ENCODE measurements at regions not wholly inside any gene's neighbourhood (a gene's known extent, or its start where the extent isn't known, plus 50 kb on each side); places are given as distances from the start of the nearest gene placed in this dataset.

DNA sequence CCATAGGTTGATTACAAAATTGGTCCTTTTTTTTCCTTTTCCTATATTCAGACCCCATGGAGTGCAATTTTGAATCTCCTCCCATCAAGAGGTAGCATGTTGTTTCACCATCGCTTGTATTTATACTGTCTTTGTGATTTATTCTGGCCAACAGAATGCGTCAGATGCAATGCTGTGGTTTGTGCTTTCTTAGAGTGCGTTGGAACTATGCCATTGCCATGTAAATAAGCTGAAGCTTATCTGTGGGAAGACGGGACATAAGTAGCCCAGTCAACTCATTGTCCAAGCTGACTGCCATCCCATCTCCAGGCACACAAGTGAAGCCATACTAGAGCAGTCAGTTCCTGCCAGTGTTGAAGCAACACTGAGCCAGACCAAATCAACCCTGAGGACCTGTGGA lies 1339.3 kb upstream of the GOT2 start:
- intact Hi-C loops (cut with micrococcal nuclease; ENCODE audit: unreplicated experiment): no loop called here
- in situ Hi-C loops (cut with HindIII; ENCODE audit: extremely low pct_ligation_motif_present, low pct_unique_long_range_greater_than_20kb): no loop called here
- Histone ChIP-seq H3K4me1 (ENCODE audit: insufficient read depth, low read length) (no peaks in the 10 kb centered on the region), H3K27me3 (ENCODE audit: control insufficient read depth in 1 of 2, insufficient read depth in 2 of 2, low read length in 2 of 2) (peaks cover 0 to 1% of the 10 kb centered on the region in 2 experiments; a peak in 1 of 5 replicates), H4K20me1 (ENCODE audit: insufficient read depth, low read length) (no peaks in the 10 kb centered on the region), H3K4me3 (replicated peaks in 1 of 3; ENCODE audit: insufficient read depth in 1 of 3, low read depth in 2 of 3, low read length in 3 of 3) (no peak overlapping the region), H3K36me3 (replicated peaks in 1 of 2; ENCODE audit: control insufficient read depth in 1 of 2, insufficient read depth in 2 of 2, low read length in 2 of 2) (no peaks in the 10 kb centered on the region), H3K27ac (ENCODE audit: extremely low read length, insufficient read depth, low read length) (no peak overlapping the region), H3K4me2 (ENCODE audit: low read depth, low read length) (no peak overlapping the region), H3K9ac (ENCODE audit: insufficient read depth, low read depth, low read length) (no peak overlapping the region), H3K9me3 (ENCODE audit: low read length) (peaks cover 48% of the 10 kb centered on the region), H3K79me2 (ENCODE audit: insufficient read depth, low read length) (no peaks in the 10 kb centered on the region), H2AFZ (ENCODE audit: low read length) (no peak overlapping the region)
- POLR2A ChIA-PET: no interaction called here
- DNase-seq (ENCODE audit: low spot score): no peak
- CTCF ChIA-PET (ENCODE audit: low intra/inter-chr PET ratio, low total read pairs): no interaction called here
- no peak for ATAC-seq
- BruUV-seq (replicated peaks): no TSS peak
- WGBS (ENCODE audit: low lambda C conversion rate): 1% methylated on average over 4 of the region's 4 CpGs
- FAIRE-seq: no peak
- TF ChIP-seq, protein P1, sequence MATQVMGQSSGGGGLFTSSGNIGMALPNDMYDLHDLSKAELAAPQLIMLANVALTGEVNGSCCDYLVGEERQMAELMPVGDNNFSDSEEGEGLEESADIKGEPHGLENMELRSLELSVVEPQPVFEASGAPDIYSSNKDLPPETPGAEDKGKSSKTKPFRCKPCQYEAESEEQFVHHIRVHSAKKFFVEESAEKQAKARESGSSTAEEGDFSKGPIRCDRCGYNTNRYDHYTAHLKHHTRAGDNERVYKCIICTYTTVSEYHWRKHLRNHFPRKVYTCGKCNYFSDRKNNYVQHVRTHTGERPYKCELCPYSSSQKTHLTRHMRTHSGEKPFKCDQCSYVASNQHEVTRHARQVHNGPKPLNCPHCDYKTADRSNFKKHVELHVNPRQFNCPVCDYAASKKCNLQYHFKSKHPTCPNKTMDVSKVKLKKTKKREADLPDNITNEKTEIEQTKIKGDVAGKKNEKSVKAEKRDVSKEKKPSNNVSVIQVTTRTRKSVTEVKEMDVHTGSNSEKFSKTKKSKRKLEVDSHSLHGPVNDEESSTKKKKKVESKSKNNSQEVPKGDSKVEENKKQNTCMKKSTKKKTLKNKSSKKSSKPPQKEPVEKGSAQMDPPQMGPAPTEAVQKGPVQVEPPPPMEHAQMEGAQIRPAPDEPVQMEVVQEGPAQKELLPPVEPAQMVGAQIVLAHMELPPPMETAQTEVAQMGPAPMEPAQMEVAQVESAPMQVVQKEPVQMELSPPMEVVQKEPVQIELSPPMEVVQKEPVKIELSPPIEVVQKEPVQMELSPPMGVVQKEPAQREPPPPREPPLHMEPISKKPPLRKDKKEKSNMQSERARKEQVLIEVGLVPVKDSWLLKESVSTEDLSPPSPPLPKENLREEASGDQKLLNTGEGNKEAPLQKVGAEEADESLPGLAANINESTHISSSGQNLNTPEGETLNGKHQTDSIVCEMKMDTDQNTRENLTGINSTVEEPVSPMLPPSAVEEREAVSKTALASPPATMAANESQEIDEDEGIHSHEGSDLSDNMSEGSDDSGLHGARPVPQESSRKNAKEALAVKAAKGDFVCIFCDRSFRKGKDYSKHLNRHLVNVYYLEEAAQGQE (IDR thresholded peaks at IDR 0.05; ENCODE audit: borderline replicate concordance in 1 of 2, low read depth in 1 of 2, low read length in 2 of 2): no peak
- TF ChIP-seq, protein P2, sequence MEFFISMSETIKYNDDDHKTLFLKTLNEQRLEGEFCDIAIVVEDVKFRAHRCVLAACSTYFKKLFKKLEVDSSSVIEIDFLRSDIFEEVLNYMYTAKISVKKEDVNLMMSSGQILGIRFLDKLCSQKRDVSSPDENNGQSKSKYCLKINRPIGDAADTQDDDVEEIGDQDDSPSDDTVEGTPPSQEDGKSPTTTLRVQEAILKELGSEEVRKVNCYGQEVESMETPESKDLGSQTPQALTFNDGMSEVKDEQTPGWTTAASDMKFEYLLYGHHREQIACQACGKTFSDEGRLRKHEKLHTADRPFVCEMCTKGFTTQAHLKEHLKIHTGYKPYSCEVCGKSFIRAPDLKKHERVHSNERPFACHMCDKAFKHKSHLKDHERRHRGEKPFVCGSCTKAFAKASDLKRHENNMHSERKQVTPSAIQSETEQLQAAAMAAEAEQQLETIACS (CRISPR knock-in tag; IDR thresholded peaks at IDR 0.05): no peak
- no peak for TF ChIP-seq ZHX1 (CRISPR knock-in tag; IDR thresholded peaks at IDR 0.05; ENCODE audit: low read depth)
- no peak for TF ChIP-seq HOXA5 (CRISPR knock-in tag; IDR thresholded peaks at IDR 0.05)
- no peak for TF ChIP-seq ZNF772 (CRISPR knock-in tag; IDR thresholded peaks at IDR 0.05)
- no peak for TF ChIP-seq ZBTB44 (CRISPR knock-in tag; IDR thresholded peaks at IDR 0.05)
- no peak for TF ChIP-seq ZNF3 (CRISPR knock-in tag; IDR thresholded peaks at IDR 0.05)
- TF ChIP-seq ZNF101 (CRISPR knock-in tag; IDR thresholded peaks at IDR 0.05; ENCODE audit: borderline replicate concordance, low read depth): no peak
- no peak for TF ChIP-seq CENPT (CRISPR knock-in tag; IDR thresholded peaks at IDR 0.05; ENCODE audit: low read depth)
- no peak for TF ChIP-seq ZNF34 (CRISPR knock-in tag; IDR thresholded peaks at IDR 0.05; ENCODE audit: borderline replicate concordance)
- TF ChIP-seq, protein P3, sequence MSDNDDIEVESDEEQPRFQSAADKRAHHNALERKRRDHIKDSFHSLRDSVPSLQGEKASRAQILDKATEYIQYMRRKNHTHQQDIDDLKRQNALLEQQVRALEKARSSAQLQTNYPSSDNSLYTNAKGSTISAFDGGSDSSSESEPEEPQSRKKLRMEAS (IDR thresholded peaks at IDR 0.05): no peak

Data from HepG2 (cell line).